ENCODE measurements at regions not wholly inside any gene's neighbourhood (a gene's known extent, or its start where the extent isn't known, plus 50 kb on each side); places are given as distances from the start of the nearest gene placed in this dataset.

- no peak for DNase-seq
- H3K4ac ChIP-seq (ENCODE audit: low read depth, low read length) = no peak overlapping the region
- no CpG with 5 or more reads among the region's 4 CpGs for WGBS (ENCODE audit: extremely low coverage, insufficient read length, low lambda C conversion rate)
- no peaks in the 10 kb centered on the region for H3K27me3 ChIP-seq (ENCODE audit: insufficient read depth, low read length)
- H2BK12ac ChIP-seq (ENCODE audit: insufficient read length, low read depth, low read length) = no peak overlapping the region
- H3K27ac ChIP-seq (ENCODE audit: insufficient read length, low read depth, low read length) = no peak overlapping the region
- H2BK5ac ChIP-seq (ENCODE audit: insufficient read length, low read length) = no peak overlapping the region
- TF ChIP-seq, protein P1, sequence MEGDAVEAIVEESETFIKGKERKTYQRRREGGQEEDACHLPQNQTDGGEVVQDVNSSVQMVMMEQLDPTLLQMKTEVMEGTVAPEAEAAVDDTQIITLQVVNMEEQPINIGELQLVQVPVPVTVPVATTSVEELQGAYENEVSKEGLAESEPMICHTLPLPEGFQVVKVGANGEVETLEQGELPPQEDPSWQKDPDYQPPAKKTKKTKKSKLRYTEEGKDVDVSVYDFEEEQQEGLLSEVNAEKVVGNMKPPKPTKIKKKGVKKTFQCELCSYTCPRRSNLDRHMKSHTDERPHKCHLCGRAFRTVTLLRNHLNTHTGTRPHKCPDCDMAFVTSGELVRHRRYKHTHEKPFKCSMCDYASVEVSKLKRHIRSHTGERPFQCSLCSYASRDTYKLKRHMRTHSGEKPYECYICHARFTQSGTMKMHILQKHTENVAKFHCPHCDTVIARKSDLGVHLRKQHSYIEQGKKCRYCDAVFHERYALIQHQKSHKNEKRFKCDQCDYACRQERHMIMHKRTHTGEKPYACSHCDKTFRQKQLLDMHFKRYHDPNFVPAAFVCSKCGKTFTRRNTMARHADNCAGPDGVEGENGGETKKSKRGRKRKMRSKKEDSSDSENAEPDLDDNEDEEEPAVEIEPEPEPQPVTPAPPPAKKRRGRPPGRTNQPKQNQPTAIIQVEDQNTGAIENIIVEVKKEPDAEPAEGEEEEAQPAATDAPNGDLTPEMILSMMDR (conservative IDR thresholded peaks at IDR 0.05) = no peak
- no peak overlapping the region for H2AK5ac ChIP-seq (ENCODE audit: insufficient read length, low read length)
- H4K91ac ChIP-seq (ENCODE audit: insufficient read length, low read depth, low read length) = no peak overlapping the region
- H2AFZ ChIP-seq (ENCODE audit: low read length) = no peak overlapping the region
- H3K9ac ChIP-seq (ENCODE audit: extremely low read depth, insufficient read length, low read length) = no peak overlapping the region
- no peak overlapping the region for H3K4me2 ChIP-seq (ENCODE audit: insufficient read depth, insufficient read length, low read length)
- H4K8ac ChIP-seq (replicated peaks; ENCODE audit: insufficient read length, low read depth, low read length) = no peak overlapping the region
- H3K18ac ChIP-seq (ENCODE audit: insufficient read length, low read depth, low read length) = no peak overlapping the region
- H3K27ac Mint-ChIP-seq = no peak overlapping the region
- H3K36me3 Mint-ChIP-seq (ENCODE audit: insufficient read depth in 1 of 3, low read depth in 3 of 3) = peaks cover 2 to 4% (median 4%) of the 10 kb centered on the region in 3 experiments; a peak in 3 of 7 replicates
- no peak overlapping the region for H3K14ac ChIP-seq (ENCODE audit: insufficient read depth, low read length)
- H3K9me3 Mint-ChIP-seq = peaks cover 2% of the 10 kb centered on the region in 2 experiments; a peak in 2 of 5 replicates
- H3K27me3 Mint-ChIP-seq (ENCODE audit: low read depth) = no peaks in the 10 kb centered on the region
- H3K4me1 ChIP-seq (ENCODE audit: insufficient read depth, low read length) = peaks cover 14% of the 10 kb centered on the region
- no peak overlapping the region for H3T11ph ChIP-seq (ENCODE audit: low read length)
- H3K23me2 ChIP-seq (ENCODE audit: insufficient read length, low read depth, low read length, poor library complexity, severe bottlenecking) = no peaks in the 10 kb centered on the region
- H2BK120ac ChIP-seq (ENCODE audit: low read depth, low read length, poor library complexity, severe bottlenecking) = no peak overlapping the region
- H4K20me1 ChIP-seq (ENCODE audit: control insufficient read depth, insufficient read depth, insufficient read length) = no peaks in the 10 kb centered on the region
- H4K5ac ChIP-seq (ENCODE audit: insufficient read length, low read depth, low read length) = no peak overlapping the region
- no peak overlapping the region for H3K4me3 Mint-ChIP-seq
- H3K4me1 Mint-ChIP-seq = peaks cover 37 to 50% of the 10 kb centered on the region in 2 experiments
- H3K9me3 ChIP-seq (ENCODE audit: control insufficient read depth, low read depth, low read length) = no peaks in the 10 kb centered on the region
- no peaks in the 10 kb centered on the region for H3K79me1 ChIP-seq (ENCODE audit: insufficient read depth, low read depth, low read length, poor library complexity, severe bottlenecking)
- no peak overlapping the region for H3K56ac ChIP-seq (ENCODE audit: insufficient read length, low read depth, low read length)
- no peak overlapping the region for H2BK20ac ChIP-seq (ENCODE audit: low read depth, low read length, poor library complexity, severe bottlenecking)
- no peaks in the 10 kb centered on the region for H3K79me2 ChIP-seq (ENCODE audit: insufficient read depth, low read length)
- no peak overlapping the region for H3K23ac ChIP-seq (ENCODE audit: insufficient read length, low read depth, low read length)
- H2BK15ac ChIP-seq (ENCODE audit: low read depth, low read length) = no peak overlapping the region
Observed at GRCh38 chr9:27752069-27752468, 178.8 kb upstream of the C9orf72 start.

Data from H9 (cell line).